H9 (cell line): ENCODE measurements at regions not wholly inside any gene's neighbourhood (a gene's known extent, or its start where the extent isn't known, plus 50 kb on each side); places are given as distances from the start of the nearest gene placed in this dataset.

Experiments
- DNase-seq: peaks from one replicate; pipeline ENCODE4 v3.0.0-alpha.2; 2017
- H2AFZ ChIP-seq: one replicate; pipeline ENCODE4 v1.6.1; 2013; ENCODE audit warnings: mild to moderate bottlenecking, low read length, control low read depth, moderate library complexity
- H2AK5ac ChIP-seq: 2 replicates; pipeline ENCODE4 v1.6.1; 2013; ENCODE audit warnings: low read length, control low read depth, mixed read lengths; ENCODE audit not compliant: insufficient read length
- H2BK120ac ChIP-seq: one replicate; pipeline ENCODE4 v1.6.1; 2013; ENCODE audit warnings: low read depth, mild to moderate bottlenecking, low read length, control low read depth, inconsistent platforms; ENCODE audit not compliant: poor library complexity, severe bottlenecking
- H2BK12ac ChIP-seq: 2 replicates; pipeline ENCODE4 v1.6.1; 2013; ENCODE audit warnings: low read length, control low read depth, mixed read lengths, low read depth; ENCODE audit not compliant: insufficient read length
- H2BK15ac ChIP-seq: 2 replicates; pipeline ENCODE4 v1.6.1; 2013; ENCODE audit warnings: low read depth, low read length, control low read depth
- H2BK20ac ChIP-seq: one replicate; pipeline ENCODE4 v1.6.1; 2013; ENCODE audit warnings: low read depth, mild to moderate bottlenecking, low read length, control low read depth, inconsistent platforms; ENCODE audit not compliant: poor library complexity, severe bottlenecking
- H2BK5ac ChIP-seq: 2 replicates; pipeline ENCODE4 v1.6.1; 2013; ENCODE audit warnings: low read length, control low read depth, mixed read lengths; ENCODE audit not compliant: insufficient read length
- H3K14ac ChIP-seq: 2 replicates; pipeline ENCODE4 v1.6.1; 2013; ENCODE audit warnings: low read length, control low read depth; ENCODE audit not compliant: insufficient read depth
- H3K18ac ChIP-seq: 2 replicates; pipeline ENCODE4 v1.6.1; 2013; ENCODE audit warnings: low read depth, mild to moderate bottlenecking, mixed read lengths, low read length, control low read depth; ENCODE audit not compliant: insufficient read length
- H3K23ac ChIP-seq: 2 replicates; pipeline ENCODE4 v1.6.1; 2013; ENCODE audit warnings: low read length, control low read depth, mixed read lengths, low read depth; ENCODE audit not compliant: insufficient read length
- H3K23me2 ChIP-seq: 2 replicates; pipeline ENCODE4 v1.6.1; 2013; ENCODE audit warnings: low read depth, mild to moderate bottlenecking, mixed read lengths, low read length, control low read depth; ENCODE audit not compliant: insufficient read length, poor library complexity, severe bottlenecking
- H3K27ac ChIP-seq: 2 replicates; pipeline ENCODE4 v1.5.1; 2013; ENCODE audit warnings: low read length, control low read depth, mixed read lengths, low read depth; ENCODE audit not compliant: insufficient read length
- H3K27me3 ChIP-seq: 2 replicates; pipeline ENCODE4 v1.6.1; 2013; ENCODE audit warnings: low read length, control low read depth, inconsistent platforms; ENCODE audit not compliant: insufficient read depth
- H3K4ac ChIP-seq: 2 replicates; pipeline ENCODE4 v1.6.1; 2013; ENCODE audit warnings: low read depth, mild to moderate bottlenecking, control low read depth, inconsistent platforms, low read length, moderate library complexity
- H3K4me1 ChIP-seq: 2 replicates; pipeline ENCODE4 v1.6.1; 2013; ENCODE audit warnings: low read length, control low read depth, inconsistent platforms; ENCODE audit not compliant: insufficient read depth
- H3K4me2 ChIP-seq: 2 replicates; pipeline ENCODE4 v1.6.1; 2013; ENCODE audit warnings: low read length, control low read depth, mixed read lengths; ENCODE audit not compliant: insufficient read length, insufficient read depth
- H3K56ac ChIP-seq: 2 replicates; pipeline ENCODE4 v1.6.1; 2013; ENCODE audit warnings: low read depth, mild to moderate bottlenecking, mixed read lengths, low read length, control low read depth; ENCODE audit not compliant: insufficient read length
- H3K79me1 ChIP-seq: 2 replicates; pipeline ENCODE4 v1.6.1; 2013; ENCODE audit warnings: low read depth, mild to moderate bottlenecking, moderate library complexity, low read length, control low read depth, inconsistent platforms; ENCODE audit not compliant: insufficient read depth, poor library complexity, severe bottlenecking
- H3K79me2 ChIP-seq: 2 replicates; pipeline ENCODE4 v1.6.1; 2013; ENCODE audit warnings: low read length, control low read depth, inconsistent platforms; ENCODE audit not compliant: insufficient read depth
- H3K9ac ChIP-seq: 2 replicates; pipeline ENCODE4 v1.6.1; 2013; ENCODE audit warnings: low read length, control low read depth, mixed read lengths; ENCODE audit not compliant: insufficient read length; ENCODE audit errors: extremely low read depth
- H3K9me3 ChIP-seq: one replicate; pipeline ENCODE4 v1.6.1; 2013; ENCODE audit warnings: low read depth, low read length, inconsistent platforms; ENCODE audit not compliant: control insufficient read depth
- H3T11ph ChIP-seq: one replicate; pipeline ENCODE4 v1.6.1; 2013; ENCODE audit warnings: mild to moderate bottlenecking, low read length, control low read depth, inconsistent platforms
- H4K20me1 ChIP-seq: one replicate; pipeline ENCODE4 v1.6.1; 2013; ENCODE audit not compliant: control insufficient read depth, insufficient read length, insufficient read depth
- H4K5ac ChIP-seq: 2 replicates; pipeline ENCODE4 v1.6.1; 2013; ENCODE audit warnings: low read depth, mild to moderate bottlenecking, mixed read lengths, low read length, control low read depth; ENCODE audit not compliant: insufficient read length
- H4K8ac ChIP-seq: replicated peaks from 2 replicates; pipeline ENCODE4 v1.6.1; 2013; ENCODE audit warnings: low read length, control low read depth, mixed read lengths, low read depth; ENCODE audit not compliant: insufficient read length
- H4K91ac ChIP-seq: 2 replicates; pipeline ENCODE4 v1.6.1; 2013; ENCODE audit warnings: low read depth, mild to moderate bottlenecking, moderate library complexity, mixed read lengths, low read length, control low read depth; ENCODE audit not compliant: insufficient read length
- H3K27ac Mint-ChIP-seq, 3 experiments: 2 replicates in 2 of 3; 3 replicates in 1 of 3; pipeline ENCODE4 v1.8.0; 2020 to 2021; ENCODE audit warnings: mixed read lengths in 3 of 3, mild to moderate bottlenecking in 1 of 3, moderate library complexity in 1 of 3
- H3K27me3 Mint-ChIP-seq: 2 replicates; pipeline ENCODE4 v1.8.0; 2021; ENCODE audit warnings: low read depth, mild to moderate bottlenecking, moderate library complexity, mixed read lengths
- H3K36me3 Mint-ChIP-seq, 3 experiments: 2 replicates in 2 of 3; 3 replicates in 1 of 3; pipeline ENCODE4 v1.8.0; 2020 to 2021; ENCODE audit warnings: low read depth in 3 of 3, mixed read lengths in 3 of 3; ENCODE audit not compliant: insufficient read depth in 1 of 3
- H3K4me1 Mint-ChIP-seq, 2 experiments: 2 replicates each; pipeline ENCODE4 v1.8.0; 2020; ENCODE audit warnings: mixed read lengths in 2 of 2
- H3K4me3 Mint-ChIP-seq, 2 experiments: 2 replicates in 1 of 2; 3 replicates in 1 of 2; pipeline ENCODE4 v1.8.0; 2020 to 2021; ENCODE audit warnings: mild to moderate bottlenecking in 2 of 2, mixed read lengths in 2 of 2, moderate library complexity in 1 of 2
- H3K9me3 Mint-ChIP-seq, 2 experiments: 2 replicates in 1 of 2; 3 replicates in 1 of 2; pipeline ENCODE4 v1.8.0; 2020; ENCODE audit warnings: mild to moderate bottlenecking in 2 of 2, mixed read lengths in 2 of 2, moderate library complexity in 1 of 2
- WGBS: extraction: QIAGEN DNeasy Blood & Tissue Kit; methylation state at CpG from one replicate; pipeline ENCODE4 v1.1.7; 2013; ENCODE audit warnings: missing lambda C conversion rate, low lambda C conversion rate, mixed read lengths; ENCODE audit not compliant: insufficient read length; ENCODE audit errors: extremely low coverage; 5-methylcytosine and 5-hydroxymethylcytosine counted together
- TF ChIP-seq, protein P1 (sequence below): fragments of 200-600 bp; sonication (generic); conservative IDR thresholded peaks from 3 replicates; pipeline ENCODE4 v1.8.0; 2021; ENCODE audit warnings: antibody characterized with exemption, mild to moderate bottlenecking

DNA sequence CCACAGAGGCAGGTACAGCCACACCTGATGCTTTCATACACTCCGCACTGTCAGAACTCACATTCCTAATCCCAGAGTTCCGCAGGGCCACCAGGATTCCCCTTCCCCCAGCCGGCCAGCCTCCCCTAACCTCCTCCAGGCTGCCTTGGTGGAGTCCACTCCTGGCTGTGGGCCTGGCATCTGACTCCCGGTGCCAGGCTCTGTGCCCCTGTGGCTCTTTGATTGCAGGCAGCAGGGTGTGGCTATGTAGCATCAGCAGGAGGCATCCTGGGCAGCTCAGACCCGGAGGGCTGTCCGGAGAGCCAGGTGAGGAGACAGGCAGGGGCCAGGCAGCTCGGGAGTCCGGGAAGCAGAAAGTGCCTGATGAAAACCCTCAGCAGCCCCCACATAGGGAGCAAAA is 1432.9 kb downstream of the BRD1 start:
- H3K27me3 ChIP-seq = no peaks in the 10 kb centered on the region
- H2AFZ ChIP-seq = no peak overlapping the region
- no peak overlapping the region for H4K91ac ChIP-seq
- H3K27ac ChIP-seq = no peak overlapping the region
- H3K9me3 ChIP-seq = no peaks in the 10 kb centered on the region
- H2BK20ac ChIP-seq = no peak overlapping the region
- H3K56ac ChIP-seq = no peak overlapping the region
- Mint-ChIP-seq H3K27me3 (peaks cover 19% of the 10 kb centered on the region), H3K4me1 (peaks cover 17 to 18% of the 10 kb centered on the region in 2 experiments), H3K4me3 (no peak overlapping the region), H3K27ac (no peak overlapping the region), H3K9me3 (no peaks in the 10 kb centered on the region; a peak in 1 of 5 replicates), H3K36me3 (no peaks in the 10 kb centered on the region)
- no peak overlapping the region; the same call in 1 of the 2 replicates for H3K14ac ChIP-seq
- H3K18ac ChIP-seq = no peak overlapping the region
- H3T11ph ChIP-seq = no peak overlapping the region
- H3K9ac ChIP-seq = no peak overlapping the region
- no peak overlapping the region for H4K8ac ChIP-seq
- H2AK5ac ChIP-seq = no peak overlapping the region
- H3K4me1 ChIP-seq = no peaks in the 10 kb centered on the region
- H4K20me1 ChIP-seq = no peaks in the 10 kb centered on the region
- H3K79me1 ChIP-seq = no peaks in the 10 kb centered on the region
- no peak overlapping the region for H2BK12ac ChIP-seq
- no CpG with 5 or more reads among the region's 8 CpGs for WGBS
- H3K23ac ChIP-seq = no peak overlapping the region
- DNase-seq = no peak
- no peaks in the 10 kb centered on the region for H3K79me2 ChIP-seq
- H3K23me2 ChIP-seq = peaks cover 3% of the 10 kb centered on the region
- no peak overlapping the region for H2BK15ac ChIP-seq
- no peak overlapping the region for H3K4ac ChIP-seq
- H3K4me2 ChIP-seq = no peak overlapping the region
- H4K5ac ChIP-seq = no peak overlapping the region
- TF ChIP-seq, protein P1, sequence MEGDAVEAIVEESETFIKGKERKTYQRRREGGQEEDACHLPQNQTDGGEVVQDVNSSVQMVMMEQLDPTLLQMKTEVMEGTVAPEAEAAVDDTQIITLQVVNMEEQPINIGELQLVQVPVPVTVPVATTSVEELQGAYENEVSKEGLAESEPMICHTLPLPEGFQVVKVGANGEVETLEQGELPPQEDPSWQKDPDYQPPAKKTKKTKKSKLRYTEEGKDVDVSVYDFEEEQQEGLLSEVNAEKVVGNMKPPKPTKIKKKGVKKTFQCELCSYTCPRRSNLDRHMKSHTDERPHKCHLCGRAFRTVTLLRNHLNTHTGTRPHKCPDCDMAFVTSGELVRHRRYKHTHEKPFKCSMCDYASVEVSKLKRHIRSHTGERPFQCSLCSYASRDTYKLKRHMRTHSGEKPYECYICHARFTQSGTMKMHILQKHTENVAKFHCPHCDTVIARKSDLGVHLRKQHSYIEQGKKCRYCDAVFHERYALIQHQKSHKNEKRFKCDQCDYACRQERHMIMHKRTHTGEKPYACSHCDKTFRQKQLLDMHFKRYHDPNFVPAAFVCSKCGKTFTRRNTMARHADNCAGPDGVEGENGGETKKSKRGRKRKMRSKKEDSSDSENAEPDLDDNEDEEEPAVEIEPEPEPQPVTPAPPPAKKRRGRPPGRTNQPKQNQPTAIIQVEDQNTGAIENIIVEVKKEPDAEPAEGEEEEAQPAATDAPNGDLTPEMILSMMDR = no peak
- no peak overlapping the region for H2BK120ac ChIP-seq
- no peak overlapping the region for H2BK5ac ChIP-seq
